GM19023 (cell line): ENCODE measurements at regions not wholly inside any gene's neighbourhood (a gene's known extent, or its start where the extent isn't known, plus 50 kb on each side); places are given as distances from the start of the nearest gene placed in this dataset.

Experiments used
- ATAC-seq: cut with Tn5 transposase; IDR thresholded peaks from one replicate; pipeline ENCODE4 v1.9.1; 2021; ENCODE audit warnings: mild to moderate bottlenecking, moderate library complexity; ENCODE audit not compliant: unreplicated experiment

DNA sequence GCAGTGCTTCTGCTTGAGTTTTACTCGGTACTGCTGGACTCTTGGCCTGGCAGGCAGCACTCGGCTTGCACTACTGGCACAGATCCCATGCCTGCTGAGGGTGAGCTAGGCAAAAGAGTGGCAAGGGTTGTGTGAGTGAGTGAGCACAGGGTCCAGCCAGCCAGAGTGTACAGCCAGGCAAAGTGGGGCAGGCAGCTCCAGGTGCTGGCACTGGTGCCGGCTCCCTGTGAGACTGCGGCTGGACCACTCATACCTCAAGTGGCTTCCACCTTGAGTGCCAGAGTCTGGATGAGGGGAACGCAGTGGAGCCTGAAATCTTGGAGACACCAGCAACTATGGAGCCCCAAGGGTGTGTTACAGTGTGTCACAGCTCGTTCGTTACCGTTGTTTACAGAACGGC, 1451.9 kb upstream of the AGA start:
- no peak for ATAC-seq

DNA sequence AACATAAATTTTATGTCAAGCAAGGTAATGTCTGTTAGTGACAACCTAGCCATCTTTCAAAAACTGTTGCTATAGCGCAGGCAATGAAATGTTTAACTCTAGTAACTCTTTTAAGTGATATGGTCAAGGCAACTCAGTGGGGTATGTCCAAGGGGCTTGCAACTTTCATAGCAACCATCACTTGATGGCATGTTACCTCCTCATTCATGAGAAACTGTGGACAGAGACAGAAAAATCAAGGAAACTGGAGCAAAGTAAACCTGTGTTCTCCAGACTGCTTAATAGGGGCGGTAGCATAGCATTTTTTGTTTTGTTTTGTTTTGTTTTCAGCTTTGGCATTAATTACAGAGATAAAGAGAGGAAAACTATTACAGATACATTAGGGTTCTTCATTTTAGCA, 1456.8 kb upstream of the AGA start:
- no peak for ATAC-seq

DNA sequence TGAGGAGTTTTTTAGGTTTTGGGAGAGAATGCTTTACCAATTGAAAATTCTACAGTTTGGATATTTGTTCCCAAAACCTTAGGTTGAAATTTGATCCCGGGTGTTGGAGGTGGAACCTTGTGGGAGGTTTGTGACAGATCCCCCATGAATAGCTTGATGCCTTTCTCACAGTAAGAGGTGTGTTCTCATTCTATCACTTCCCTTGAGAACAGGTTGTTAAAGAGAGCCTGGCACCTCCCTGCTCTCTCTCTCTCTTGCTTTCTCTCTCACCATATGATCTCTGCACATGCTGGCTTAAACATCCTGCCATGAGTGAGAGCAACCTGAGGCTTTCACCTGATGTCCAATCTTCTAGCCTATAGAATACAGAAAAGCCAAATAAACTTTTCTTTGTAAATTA, 1475.5 kb upstream of the AGA start:
- ATAC-seq: no peak

DNA sequence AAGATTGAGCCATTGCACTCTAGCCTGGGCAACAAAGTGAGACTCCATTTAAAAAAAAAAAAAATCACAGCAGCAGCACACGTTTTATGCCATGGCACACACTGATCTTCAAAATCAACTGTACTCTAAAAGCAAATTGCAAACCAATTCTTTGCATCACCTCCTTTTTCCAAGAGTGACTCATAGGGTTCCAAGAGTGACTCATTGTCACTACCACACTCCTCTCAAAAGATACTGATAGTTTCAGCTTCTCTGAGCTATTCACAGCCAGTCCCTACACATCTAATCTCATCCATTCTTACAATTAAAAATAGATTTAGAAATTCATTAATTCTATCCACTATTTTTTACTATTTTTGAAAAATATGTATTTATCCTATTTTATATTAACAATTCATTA, 1494.9 kb upstream of the AGA start:
- no peak for ATAC-seq

DNA sequence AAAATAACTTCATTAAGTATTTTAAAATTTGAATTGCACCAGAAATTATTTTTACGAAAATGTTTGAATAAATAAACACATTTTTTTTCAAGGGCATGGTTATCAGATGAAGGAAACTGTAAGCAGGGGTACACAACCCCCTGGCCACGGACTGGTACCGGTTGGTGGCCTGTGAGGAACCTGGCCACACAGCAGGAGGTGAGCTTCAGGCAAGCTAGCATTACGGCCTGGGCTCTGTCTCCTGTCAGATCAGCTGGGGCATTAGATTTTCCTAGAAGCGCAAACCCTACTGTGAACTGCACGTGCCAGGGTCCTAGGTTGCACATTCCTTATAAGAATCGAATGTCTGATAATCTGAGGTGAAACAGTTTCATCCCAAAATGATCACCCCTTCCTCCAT, 1499.7 kb upstream of the AGA start:
- ATAC-seq: no peak

DNA sequence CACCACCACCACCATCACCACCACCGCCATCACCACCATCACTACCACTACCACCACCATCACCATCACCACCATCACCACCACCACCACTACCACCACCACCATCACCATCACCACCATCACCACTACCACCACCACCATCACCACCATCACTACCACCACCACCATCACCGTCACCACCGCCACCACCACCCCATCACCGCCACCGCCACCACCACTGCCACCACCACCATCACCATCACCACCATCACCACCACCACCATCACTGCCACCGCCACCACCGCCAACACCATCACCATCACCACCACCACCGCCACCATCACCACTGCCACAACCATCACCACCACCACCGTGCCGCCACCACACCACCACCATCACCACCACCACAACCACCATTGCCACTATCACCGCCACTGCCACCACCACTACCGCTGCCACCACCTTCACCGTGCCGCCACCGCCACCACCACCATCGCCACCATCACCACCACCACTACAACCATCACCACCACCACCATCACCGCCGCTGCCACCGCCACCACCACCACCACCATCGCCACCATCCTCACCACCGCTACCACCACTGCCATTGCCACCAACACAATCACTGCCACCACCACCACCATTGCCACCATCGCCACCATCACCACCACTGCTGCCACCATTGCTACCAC, 1511.3 kb upstream of the AGA start:
- ATAC-seq: no peak

DNA sequence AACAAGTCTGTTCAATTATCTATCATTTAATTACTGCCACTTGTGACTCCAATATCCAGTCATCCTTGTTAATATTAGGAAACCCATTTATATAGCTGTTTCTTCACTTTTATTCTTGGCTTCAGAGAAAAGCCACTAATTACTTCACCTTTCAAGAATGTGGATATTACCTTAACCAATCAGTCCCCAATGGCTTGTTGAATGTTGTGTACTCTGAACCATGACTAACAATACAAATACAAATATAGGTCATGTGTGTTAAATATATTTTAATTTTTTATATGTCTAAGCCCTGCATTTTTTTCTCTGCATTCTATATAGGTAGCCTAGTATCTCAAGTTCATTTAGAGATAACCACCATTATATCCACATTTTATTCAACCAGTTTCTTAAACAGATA, 1513.4 kb upstream of the AGA start:
- ATAC-seq: no peak

DNA sequence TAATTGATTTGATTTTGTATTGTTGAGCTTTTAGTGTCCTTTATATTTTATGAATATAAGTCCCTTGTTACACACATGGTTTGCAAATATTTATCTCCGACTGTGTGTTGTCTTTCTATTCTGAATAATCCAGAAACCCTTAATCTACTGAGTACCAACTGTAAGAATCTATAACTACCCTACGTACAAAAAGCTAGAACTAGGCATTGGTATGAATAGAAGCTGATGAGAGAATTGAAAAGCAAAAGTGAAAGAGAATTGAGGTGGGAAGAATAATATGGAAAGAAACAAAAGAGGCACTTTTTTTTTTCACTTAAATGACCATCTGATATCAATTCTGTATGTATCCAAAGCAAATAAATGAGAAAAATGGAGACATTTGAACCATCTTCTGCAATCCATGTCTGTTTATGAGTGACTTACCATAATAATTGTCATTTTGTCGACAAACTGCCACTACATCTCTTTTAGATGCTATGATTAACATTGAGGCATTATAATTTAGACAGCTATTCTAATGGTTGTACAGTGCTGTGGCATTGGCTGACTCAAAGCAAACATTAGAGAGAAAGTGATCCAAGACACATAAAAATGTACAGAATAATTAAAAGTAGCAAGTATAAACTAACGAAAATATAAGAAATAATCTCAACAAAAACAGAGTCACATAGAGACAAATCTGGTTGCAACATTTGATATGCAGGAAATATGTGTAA, 1516.6 kb upstream of the AGA start:
- ATAC-seq: no peak

DNA sequence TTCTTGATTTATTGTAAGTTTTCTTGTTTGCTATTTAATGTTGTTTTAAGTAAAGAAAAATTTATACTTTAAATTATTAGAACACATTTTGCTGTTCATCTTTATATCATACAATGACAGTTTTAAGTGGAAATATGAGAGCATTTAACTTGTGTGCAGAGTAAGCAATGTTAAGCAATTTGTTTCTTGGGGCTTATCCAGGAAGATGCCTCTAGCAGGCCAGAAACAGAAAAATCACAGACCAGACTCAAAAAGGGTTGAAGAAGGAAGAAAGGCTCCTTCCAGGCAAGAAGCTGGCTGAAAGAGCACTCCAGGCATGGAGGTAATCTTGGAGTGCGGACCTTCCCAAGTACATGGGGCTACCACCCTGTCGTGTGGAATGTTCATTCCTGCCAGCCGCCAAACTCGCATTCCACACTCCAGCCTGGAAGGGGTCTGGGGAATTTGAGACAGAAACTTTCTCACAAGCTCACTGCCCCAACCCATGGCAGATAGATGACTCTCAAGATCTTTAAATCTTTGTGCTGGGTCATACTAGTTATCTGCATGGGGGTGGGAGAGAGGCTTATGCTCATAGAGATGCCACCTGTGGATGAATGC, 1521.3 kb upstream of the AGA start:
- ATAC-seq: no peak

DNA sequence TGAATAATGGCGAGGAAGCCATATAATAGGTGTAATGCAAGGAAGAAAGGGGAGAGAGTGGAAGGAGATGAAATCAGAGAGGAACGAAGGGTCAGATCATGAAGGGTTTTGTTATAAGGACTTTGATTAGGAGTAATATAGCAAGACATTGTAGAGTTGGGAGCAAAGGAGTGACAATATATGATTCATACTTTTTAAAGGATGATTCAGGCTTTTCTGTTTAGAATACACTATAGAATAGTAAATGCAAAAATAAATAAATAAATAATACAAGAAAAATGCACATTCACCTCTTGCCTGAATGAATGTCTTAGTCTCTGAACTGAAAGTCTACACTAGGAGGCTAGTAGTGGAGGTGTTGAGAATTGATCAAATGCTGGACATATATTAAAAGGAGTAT, 1524.4 kb upstream of the AGA start:
- ATAC-seq: no peak

DNA sequence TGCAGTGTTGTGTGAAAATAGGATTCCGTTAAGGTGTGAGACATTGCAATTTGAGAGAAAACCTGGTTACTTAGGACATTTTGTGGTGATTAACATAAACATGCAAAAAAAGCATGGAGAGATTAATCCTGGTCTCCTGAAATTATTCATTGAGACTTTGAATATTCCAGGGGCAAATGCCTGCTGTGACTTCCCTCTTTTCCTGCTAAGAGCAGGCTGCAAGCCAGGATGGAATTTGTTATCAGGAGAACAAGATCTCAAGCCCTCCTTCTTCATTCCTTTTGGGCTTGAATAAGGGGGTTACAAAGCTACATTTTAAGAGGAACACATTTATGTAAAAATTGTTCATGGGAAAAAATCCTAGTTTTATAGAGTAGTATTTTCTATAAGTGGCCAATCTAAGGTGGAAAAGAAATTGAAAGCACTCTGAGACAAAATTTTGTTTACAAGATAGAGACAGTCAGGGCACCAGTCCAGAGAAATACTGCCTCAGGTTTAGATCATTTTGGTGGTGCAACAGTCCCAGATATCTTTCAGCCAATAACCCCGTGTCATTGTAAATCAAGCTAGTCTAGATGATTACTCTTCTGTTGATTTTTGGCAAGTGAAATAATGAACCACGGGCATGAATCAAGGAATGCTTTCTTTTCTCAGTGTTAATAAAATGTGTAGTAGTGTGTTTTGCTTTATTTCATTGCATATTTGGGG, 1528.3 kb upstream of the AGA start:
- ATAC-seq: no peak

DNA sequence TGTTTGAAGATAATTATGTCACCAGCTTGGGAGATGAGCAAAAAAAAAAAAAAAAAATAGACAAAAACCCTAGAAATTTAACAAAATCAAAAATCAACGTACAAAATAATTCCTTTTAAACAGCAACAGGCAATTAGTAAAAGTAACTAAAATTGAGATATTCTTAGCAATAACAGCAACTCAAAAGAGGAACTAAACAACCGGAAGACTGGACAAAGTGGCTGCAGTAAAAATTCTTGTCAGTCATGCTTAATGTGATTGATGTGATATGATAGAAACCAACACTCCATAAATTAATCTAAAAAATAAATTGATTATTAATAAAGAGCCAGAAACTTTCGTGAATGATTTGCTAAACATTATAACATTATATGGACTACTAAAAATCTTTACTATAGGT, 1534.6 kb upstream of the AGA start:
- ATAC-seq: no peak

DNA sequence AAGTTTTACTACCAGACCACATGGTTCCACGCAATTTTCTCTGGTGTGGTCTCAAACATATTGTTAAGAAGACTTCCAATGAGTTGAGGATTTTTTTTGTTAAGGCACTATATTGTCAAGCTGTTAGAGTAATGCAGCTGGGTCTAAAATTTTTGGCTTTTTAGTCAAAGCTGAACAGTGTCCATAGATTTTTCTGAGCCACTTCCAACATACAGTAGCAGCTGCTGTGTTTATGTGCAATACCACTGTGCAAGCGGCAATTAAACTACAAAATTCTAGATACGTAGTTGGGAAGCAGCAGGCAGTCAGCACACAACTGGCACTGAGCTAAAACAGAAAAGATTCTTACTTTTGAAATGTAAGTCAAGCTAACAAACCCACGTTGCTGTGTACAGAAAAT, 1551.1 kb upstream of the AGA start:
- no peak for ATAC-seq

DNA sequence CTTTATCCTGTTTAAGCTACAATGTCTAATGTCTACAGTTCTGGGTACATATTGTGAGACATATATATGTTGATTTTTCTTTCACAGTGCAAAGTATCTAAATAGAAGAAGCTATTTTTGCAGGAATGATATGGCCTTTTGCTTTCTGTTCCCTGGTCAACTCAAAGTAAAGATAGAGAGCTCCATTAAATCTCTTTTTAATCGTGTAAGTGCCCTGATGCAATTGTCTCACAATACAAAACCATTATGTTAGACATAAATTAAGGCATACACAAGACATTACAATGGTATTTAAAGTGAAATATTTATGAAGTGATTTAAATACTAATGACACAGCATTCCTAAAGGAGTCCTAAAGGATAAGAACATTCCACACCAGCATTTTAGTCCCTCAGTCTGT, 1559.7 kb upstream of the AGA start:
- no peak for ATAC-seq

DNA sequence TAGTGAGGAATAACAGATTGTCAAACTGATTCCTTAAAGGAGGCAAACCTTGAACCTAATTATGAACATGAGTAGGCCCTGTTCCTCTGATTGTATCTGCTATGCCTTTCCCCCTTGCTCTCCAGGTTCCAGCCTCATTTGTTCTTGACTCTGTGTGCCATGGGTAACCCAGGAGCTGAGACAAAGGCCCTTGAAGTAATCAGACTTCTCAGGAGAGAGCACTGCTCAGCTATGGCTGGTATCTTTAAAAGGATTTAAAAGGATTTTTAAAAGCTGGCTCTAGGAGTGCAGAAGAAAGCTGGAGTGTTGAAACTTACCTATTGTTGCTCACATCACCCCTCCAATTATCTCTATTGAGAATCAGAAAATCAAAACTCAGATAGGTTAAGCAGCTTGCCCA, 1565.5 kb upstream of the AGA start:
- ATAC-seq: no peak

DNA sequence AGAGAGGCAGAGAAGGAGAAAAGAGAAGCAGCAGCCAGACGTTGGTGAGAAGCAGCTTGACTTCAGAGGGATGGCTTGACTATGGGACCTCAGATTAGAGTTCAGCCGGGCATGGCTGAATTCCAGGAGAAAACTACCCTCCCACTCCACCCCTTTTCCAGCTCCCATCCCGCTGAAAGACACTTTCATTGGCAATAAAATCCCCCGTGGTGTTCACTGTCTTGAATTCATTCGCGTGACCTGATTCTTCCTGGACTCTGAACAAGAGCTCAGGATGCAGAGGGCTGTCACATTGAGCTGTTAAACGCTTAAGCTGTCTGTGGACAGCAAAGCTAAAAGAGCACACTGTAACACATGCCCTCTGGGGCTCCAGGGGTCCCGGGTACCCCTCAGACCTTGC, 1575.3 kb upstream of the AGA start:
- ATAC-seq: no peak

DNA sequence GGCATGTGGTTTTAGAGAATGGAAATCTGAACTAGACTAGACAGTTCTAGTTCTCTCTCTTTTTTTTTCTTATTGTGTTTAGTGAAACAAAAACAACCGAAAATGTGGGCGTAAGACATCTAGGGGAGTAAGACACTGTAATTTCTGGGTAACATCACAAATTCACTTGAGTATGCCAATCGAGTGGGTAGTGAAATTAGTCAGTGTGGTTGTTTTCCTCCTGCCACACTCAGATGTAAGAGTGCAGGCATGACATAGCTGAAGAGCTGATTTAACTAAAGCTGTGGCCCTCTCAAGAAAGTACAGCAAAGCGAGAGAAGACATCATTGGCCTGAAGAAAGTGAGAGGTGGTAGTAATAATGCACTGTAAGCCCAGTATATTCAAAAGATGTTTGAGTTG, 1585.3 kb upstream of the AGA start:
- no peak for ATAC-seq

DNA sequence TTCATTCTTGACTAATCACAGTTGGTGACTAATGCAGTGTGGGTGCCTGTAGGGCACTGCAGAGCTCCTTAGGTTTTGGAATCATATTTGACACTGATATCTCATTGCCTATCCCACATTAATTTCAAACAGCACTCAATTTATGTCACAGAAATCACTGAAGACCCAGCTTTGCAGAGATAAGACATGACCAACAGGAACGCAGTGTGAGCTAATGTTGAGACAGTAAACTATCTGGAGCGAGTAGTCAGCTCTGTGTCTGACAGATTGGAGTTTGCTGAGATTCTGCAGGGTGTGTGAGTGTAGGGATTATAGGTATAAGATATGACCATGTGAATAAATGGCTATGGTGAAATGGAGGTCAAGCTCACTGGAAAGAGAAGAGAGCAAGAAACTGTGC, 1586.1 kb upstream of the AGA start:
- no peak for ATAC-seq

DNA sequence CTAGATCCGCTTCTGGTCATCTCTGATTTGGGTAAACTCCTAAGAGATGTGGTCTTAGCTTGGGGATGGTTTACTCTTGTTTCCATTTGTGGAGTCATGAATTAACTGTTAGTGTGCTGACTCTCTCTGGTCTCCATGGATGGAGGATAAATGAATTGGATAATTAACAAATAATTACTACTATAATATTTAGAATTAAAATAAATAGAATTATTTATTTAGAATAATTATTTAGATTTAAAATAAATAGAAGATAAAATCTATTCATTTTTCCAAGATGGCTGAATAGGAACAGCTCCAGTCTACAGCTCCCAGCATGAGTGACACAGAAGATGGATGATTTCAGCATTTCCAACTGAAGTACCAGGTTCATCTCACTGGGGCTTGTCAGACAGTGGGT, 1587.4 kb upstream of the AGA start:
- ATAC-seq: no peak

DNA sequence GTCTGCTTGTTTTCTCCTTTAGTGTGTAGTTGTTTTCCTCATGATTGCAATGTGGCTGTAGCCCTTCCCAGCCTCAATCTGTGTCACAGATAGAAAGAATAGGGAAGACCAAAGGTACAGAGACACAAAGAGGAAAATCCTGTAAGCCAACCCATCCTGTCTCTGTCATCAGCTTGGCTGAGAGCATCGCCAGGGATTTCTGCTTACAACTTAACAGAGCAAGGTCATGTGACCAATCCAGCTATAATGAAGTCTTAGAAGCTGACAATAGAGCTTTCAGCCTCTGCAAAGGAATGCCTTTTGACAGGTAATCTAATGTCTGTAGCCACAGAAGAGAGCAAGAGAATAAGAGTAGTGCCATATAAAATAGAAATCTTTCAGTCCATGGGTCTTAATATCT, 1598.0 kb upstream of the AGA start:
- no peak for ATAC-seq

DNA sequence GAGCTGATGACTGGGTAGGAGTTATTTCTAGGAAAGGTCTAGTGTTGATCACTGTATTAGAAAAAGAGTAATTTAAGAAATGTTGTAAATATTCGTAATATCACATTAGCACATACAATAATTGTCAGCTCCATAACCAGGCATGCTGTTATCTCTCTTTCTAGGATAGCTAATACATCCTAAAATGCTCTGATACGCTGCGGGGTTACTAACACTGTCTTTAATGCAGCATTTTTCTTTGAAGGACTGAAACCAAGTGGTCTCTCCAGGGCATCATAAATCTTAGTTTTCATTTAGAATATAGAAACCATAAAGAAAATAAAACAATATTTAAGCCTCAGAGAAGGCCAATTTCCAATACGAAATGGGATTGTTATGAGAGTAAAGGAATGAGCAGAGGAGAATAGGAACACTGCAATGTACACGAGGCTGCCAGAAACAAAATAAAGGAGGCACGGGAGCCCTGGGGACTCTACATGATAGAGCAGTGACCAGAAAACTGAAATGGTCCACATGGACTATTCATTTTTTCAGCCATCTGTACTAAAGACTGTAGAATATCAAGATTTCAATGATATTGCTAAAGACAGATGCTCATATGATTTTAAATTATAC, 1606.7 kb upstream of the AGA start:
- ATAC-seq: no peak

DNA sequence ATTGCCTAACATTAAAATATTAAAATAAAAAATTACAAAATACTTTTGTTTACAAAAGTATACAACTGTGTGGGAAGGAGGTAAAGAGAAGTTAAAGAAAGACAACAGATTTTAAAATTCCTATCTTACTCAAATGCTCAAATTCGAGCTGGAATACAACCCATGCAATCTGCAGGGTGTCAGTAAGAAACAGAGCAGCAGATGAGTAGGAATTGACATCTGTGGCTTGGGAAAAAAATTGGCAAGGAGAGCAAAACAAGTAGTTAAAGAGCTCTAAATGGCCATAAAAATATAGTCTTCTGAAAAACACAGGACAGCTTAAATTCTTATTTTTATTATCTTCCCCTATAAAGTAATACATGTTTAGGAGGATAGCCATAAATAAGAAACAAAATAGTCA, 1609.0 kb upstream of the AGA start:
- ATAC-seq: no peak
